ENCODE measurements at regions not wholly inside any gene's neighbourhood (a gene's known extent, or its start where the extent isn't known, plus 50 kb on each side); places are given as distances from the start of the nearest gene placed in this dataset.
"Not testable (repeated sequence)": the region's sequence is repeated elsewhere in the genome, so short reads cannot be mapped to it uniquely, and the experiment has no call there.

- TF ChIP-seq ASH2L (IDR thresholded peaks at IDR 0.05; ENCODE audit: insufficient read length, low read depth, low read length), result peak; percentile 38
- TF ChIP-seq TBX2 (CRISPR knock-in tag; IDR thresholded peaks at IDR 0.05; ENCODE audit: borderline replicate concordance), result peak; percentile 17; the same call in 1 of the 2 replicates
- 0 out of 2 replicates have a peak, but pooled peaks have one; percentile 32 for TF ChIP-seq ZNF792 (CRISPR knock-in tag; IDR thresholded peaks at IDR 0.05)
- TF ChIP-seq MXD4 (CRISPR knock-in tag; IDR thresholded peaks at IDR 0.05), result peak; percentile 59; the same call in 1 of the 2 replicates
- TF ChIP-seq ZNF232 (CRISPR knock-in tag; IDR thresholded peaks at IDR 0.05; ENCODE audit: borderline replicate concordance), result peak; percentile 90
- peak; percentile 91 for TF ChIP-seq KDM2A (CRISPR knock-in tag; IDR thresholded peaks at IDR 0.05; ENCODE audit: borderline replicate concordance, low read depth)
- TF ChIP-seq ADNP (CRISPR knock-in tag; IDR thresholded peaks at IDR 0.05), result 0 out of 2 replicates have a peak, but pooled peaks have one; percentile 39
- TF ChIP-seq SOX5 (CRISPR knock-in tag; IDR thresholded peaks at IDR 0.05; ENCODE audit: borderline replicate concordance), result 0 out of 2 replicates have a peak, but pooled peaks have one; percentile 18
- not testable (repeated sequence) for TF ChIP-seq SOX13 (IDR thresholded peaks at IDR 0.05); MAZ (CRISPR knock-in tag; IDR thresholded peaks at IDR 0.05; ENCODE audit: low read depth)
- 0 out of 4 replicates have a peak, but pooled peaks of 1 of the 2 experiments have one; percentile 36 for TF ChIP-seq SOX13 (CRISPR knock-in tag; conservative IDR thresholded peaks at IDR 0.05 in 1 of 2, IDR thresholded peaks at IDR 0.05 in 1 of 2)
- TF ChIP-seq PPARG (CRISPR knock-in tag; conservative IDR thresholded peaks at IDR 0.05), result 0 out of 2 replicates have a peak, but pooled peaks have one; percentile 27
- TF ChIP-seq ZMYM4 (CRISPR knock-in tag; IDR thresholded peaks at IDR 0.05), result peak; percentile 42; the same call in 1 of the 2 replicates
- TF ChIP-seq ZNF337 (CRISPR knock-in tag; IDR thresholded peaks at IDR 0.05; ENCODE audit: borderline replicate concordance, low read depth), result peak; percentile 4; the same call in 1 of the 2 replicates
- TF ChIP-seq ZNF598 (CRISPR knock-in tag; IDR thresholded peaks at IDR 0.05; ENCODE audit: borderline replicate concordance), result peak; percentile 55; the same call in 1 of the 2 replicates
- peak; percentile 24 for TF ChIP-seq RXRB (CRISPR knock-in tag; IDR thresholded peaks at IDR 0.05; ENCODE audit: borderline replicate concordance)
- TF ChIP-seq BRD4 (CRISPR knock-in tag; IDR thresholded peaks at IDR 0.05), result 0 out of 2 replicates have a peak, but pooled peaks have one; percentile 48
- TF ChIP-seq ZNF274 (CRISPR knock-in tag; IDR thresholded peaks at IDR 0.05), result peak; percentile 46; the same call in 1 of the 2 replicates
- 0 out of 2 replicates have a peak, but pooled peaks have one; percentile 68 for TF ChIP-seq ZNF83 (CRISPR knock-in tag; IDR thresholded peaks at IDR 0.05; ENCODE audit: borderline replicate concordance)
- TF ChIP-seq MAZ (IDR thresholded peaks at IDR 0.05; ENCODE audit: borderline replicate concordance, low read depth, low read length), result peak; percentile 52; the same call in 1 of the 2 replicates
- TF ChIP-seq DNMT3B (CRISPR knock-in tag; conservative IDR thresholded peaks at IDR 0.05), result 0 out of 2 replicates have a peak, but pooled peaks have one; percentile 25
- 0 out of 2 replicates have a peak, but pooled peaks have one; percentile 19 for TF ChIP-seq ZNF225 (CRISPR knock-in tag; IDR thresholded peaks at IDR 0.05)
- peak; percentile 44; the same call in 1 of the 2 replicates for TF ChIP-seq MYC (CRISPR knock-in tag; IDR thresholded peaks at IDR 0.05; ENCODE audit: borderline replicate concordance)
- TF ChIP-seq ZBTB38 (CRISPR knock-in tag; IDR thresholded peaks at IDR 0.05), result peak; percentile 48; the same call in 1 of the 2 replicates
- TF ChIP-seq NR2F1 (CRISPR knock-in tag; IDR thresholded peaks at IDR 0.05), result peak; percentile 3 to 66; a peak in 2 of 4 replicates
- TF ChIP-seq ZNF773 (CRISPR knock-in tag; IDR thresholded peaks at IDR 0.05; ENCODE audit: borderline replicate concordance), result peak; percentile 72; the same call in 1 of the 2 replicates
- TF ChIP-seq, protein P1, sequence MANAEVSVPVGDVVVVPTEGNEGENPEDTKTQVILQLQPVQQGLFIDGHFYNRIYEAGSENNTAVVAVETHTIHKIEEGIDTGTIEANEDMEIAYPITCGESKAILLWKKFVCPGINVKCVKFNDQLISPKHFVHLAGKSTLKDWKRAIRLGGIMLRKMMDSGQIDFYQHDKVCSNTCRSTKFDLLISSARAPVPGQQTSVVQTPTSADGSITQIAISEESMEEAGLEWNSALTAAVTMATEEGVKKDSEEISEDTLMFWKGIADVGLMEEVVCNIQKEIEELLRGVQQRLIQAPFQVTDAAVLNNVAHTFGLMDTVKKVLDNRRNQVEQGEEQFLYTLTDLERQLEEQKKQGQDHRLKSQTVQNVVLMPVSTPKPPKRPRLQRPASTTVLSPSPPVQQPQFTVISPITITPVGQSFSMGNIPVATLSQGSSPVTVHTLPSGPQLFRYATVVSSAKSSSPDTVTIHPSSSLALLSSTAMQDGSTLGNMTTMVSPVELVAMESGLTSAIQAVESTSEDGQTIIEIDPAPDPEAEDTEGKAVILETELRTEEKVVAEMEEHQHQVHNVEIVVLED (CRISPR knock-in tag; IDR thresholded peaks at IDR 0.05; ENCODE audit: borderline replicate concordance), result peak; percentile 42; the same call in 1 of the 2 replicates
- TF ChIP-seq ZNF891 (CRISPR knock-in tag; IDR thresholded peaks at IDR 0.05), result peak; percentile 81; the same call in 1 of the 2 replicates
- TF ChIP-seq ATF3 (CRISPR knock-in tag; IDR thresholded peaks at IDR 0.05), result 0 out of 2 replicates have a peak, but pooled peaks have one; percentile 49
Measured at GRCh38 chr20:40968816-40969562, 59.6 kb upstream of the TOP1 start (continued).
